Heart right ventricle (tissue), 16 donors: ENCODE measurements at regions not wholly inside any gene's neighbourhood (a gene's known extent, or its start where the extent isn't known, plus 50 kb on each side); places are given as distances from the start of the nearest gene placed in this dataset.

Experiments
- ATAC-seq, 8 donors: fragments of 200-7000 bp; cut with Tn5 transposase; one replicate each; pipeline ENCODE4 v1.9.1; 2020; ENCODE audit warnings: mild to moderate bottlenecking in 8 of 8, moderate library complexity in 8 of 8, moderate number of reproducible peaks in 1 of 8
- DNase-seq, 2 donors: peaks; one replicate each; pipeline ENCODE4 v3.0.0-alpha.2; 2020
- H3K27ac ChIP-seq, 10 donors: fragments of 200-600 bp; sonication (generic) in 2 of 10; one replicate each; pipeline versions ENCODE4 v1.5.0 to v1.8.0; 2020 to 2022; ENCODE audit warnings: mild to moderate bottlenecking in 3 of 10
- H3K27me3 ChIP-seq, 7 donors: fragments of 200-600 bp; one replicate each; pipeline ENCODE4 v1.8.0; 2021 to 2022; ENCODE audit warnings: mild to moderate bottlenecking in 2 of 7
- H3K36me3 ChIP-seq, 9 donors: fragments of 200-600 bp; sonication (generic) in 1 of 9; one replicate each; pipeline versions ENCODE4 v1.5.0 to v1.8.0; 2020 to 2022; ENCODE audit warnings: mild to moderate bottlenecking in 2 of 9
- H3K4me1 ChIP-seq, 9 donors: fragments of 200-600 bp; sonication (generic) in 1 of 9; one replicate each; pipeline versions ENCODE4 v1.5.0 to v1.8.0; 2020 to 2022; ENCODE audit warnings: mild to moderate bottlenecking in 4 of 9
- H3K4me3 ChIP-seq, 10 donors: fragments of 200-600 bp; sonication (generic) in 2 of 10; one replicate each; pipeline versions ENCODE4 v1.5.0 to v1.8.0; 2020 to 2022; ENCODE audit warnings: mild to moderate bottlenecking in 7 of 10, moderate library complexity in 2 of 10
- H3K9me3 ChIP-seq, 11 donors: fragments of 200-600 bp in 10 of 11; sonication (generic) in 2 of 11; one replicate each; pipeline versions ENCODE4 v1.5.0 to v1.8.0; 2013 to 2022; ENCODE audit warnings: mild to moderate bottlenecking in 2 of 11, control low read depth in 1 of 11, moderate library complexity in 1 of 11
- WGBS, 2 donors: extraction: QIAGEN DNeasy Blood & Tissue Kit; methylation state at CpG; one replicate each; pipeline ENCODE4 v1.1.7; 2013; ENCODE audit warnings: inconsistent platforms in 1 of 2; 5-methylcytosine and 5-hydroxymethylcytosine counted together
- intact Hi-C, 10 donors: fragments of 100-400 bp; cut with DNase I; formaldehyde crosslinking; loops; one replicate each; pipeline versions ENCODE4 v1.11.1 to v1.14.2; 2022
- TF ChIP-seq, protein P1 (sequence below), 9 donors: fragments of 200-600 bp; sonication (generic) in 2 of 9; IDR thresholded peaks; one replicate each; pipeline versions ENCODE4 v1.5.0 to v1.8.0; 2021 to 2022; ENCODE audit warnings: antibody characterized with exemption in 9 of 9, mild to moderate bottlenecking in 5 of 9, moderate library complexity in 1 of 9
- donor health status: Arrhythmogenic right ventricular cardiomyopathy.
- donor health status: ischemic (EF 13 %, LVEDD 7.1; RV severe dilation, severe dysfunction).
- donor health status: healthy with polysubstance abuse.
- donor health status: DM: no; HTN: yes; CAD: no.
- donor health status: DM: no; HTN: no; CAD: no.
- donor health status: ischemic (EF 25% LVEDD 6.9; RV normal size, moderate dysfunction).
- donor health status: ischemic (EF 25% LVEDD 5.7; RV mildly dilated, moderate dysfunction).
- donor health status: healthy.
- donor health status: DM: yes; HTN: yes; CAD: no.
- donor health status: Ischemic cardiomyopathy.
- donor health status: ischemic (EF 35%, LVEDD 5.7; RV mildly dilated, moderate dysfunction).
- donor health status: nonischemic (EF 11% LVEDD 7.7; RV severe dilation, severe dysfunction).
- donor health status: DM: yes; HTN: yes; CAD: no.
- donor health status: PGD.
- donor health status: ischemic (EF 29% LVEDD 5.4; RV normal size, mild dysfunction).
- donor health status: nonischemic (EF 23%, LVEDD 6.1; RV moderate dilation, normal function).

GRCh38 chr6:25175196-25175595 is 104.0 kb upstream of the CARMIL1 start:
- WGBS, 2 donors: 51 to 59% methylated on average over 6 of the region's 6 CpGs
- Histone ChIP-seq H3K36me3 (no peaks in the 10 kb centered on the region), H3K9me3 (no peaks in the 10 kb centered on the region), H3K27me3 (no peaks in the 10 kb centered on the region), H3K4me3 (no peak overlapping the region), H3K27ac (peak overlapping the region in 6 of 10 donors; percentile 13 to 74 (median 44)), H3K4me1 (peaks cover 0 to 85% (median 14%) of the 10 kb centered on the region in 9 donors)
- TF ChIP-seq, protein P1, sequence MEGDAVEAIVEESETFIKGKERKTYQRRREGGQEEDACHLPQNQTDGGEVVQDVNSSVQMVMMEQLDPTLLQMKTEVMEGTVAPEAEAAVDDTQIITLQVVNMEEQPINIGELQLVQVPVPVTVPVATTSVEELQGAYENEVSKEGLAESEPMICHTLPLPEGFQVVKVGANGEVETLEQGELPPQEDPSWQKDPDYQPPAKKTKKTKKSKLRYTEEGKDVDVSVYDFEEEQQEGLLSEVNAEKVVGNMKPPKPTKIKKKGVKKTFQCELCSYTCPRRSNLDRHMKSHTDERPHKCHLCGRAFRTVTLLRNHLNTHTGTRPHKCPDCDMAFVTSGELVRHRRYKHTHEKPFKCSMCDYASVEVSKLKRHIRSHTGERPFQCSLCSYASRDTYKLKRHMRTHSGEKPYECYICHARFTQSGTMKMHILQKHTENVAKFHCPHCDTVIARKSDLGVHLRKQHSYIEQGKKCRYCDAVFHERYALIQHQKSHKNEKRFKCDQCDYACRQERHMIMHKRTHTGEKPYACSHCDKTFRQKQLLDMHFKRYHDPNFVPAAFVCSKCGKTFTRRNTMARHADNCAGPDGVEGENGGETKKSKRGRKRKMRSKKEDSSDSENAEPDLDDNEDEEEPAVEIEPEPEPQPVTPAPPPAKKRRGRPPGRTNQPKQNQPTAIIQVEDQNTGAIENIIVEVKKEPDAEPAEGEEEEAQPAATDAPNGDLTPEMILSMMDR (IDR thresholded peaks at IDR 0.05): no peak
- intact Hi-C loops: loop anchor here in 4 of 10 donors (5.0 kb wide), 1 partner anchor 38 kb away; no protein-coding TSS in a partner anchor
- ATAC-seq: peak in 6 of 8 donors; percentile 26 to 62 (median 42)
- no peak for DNase-seq

DNA sequence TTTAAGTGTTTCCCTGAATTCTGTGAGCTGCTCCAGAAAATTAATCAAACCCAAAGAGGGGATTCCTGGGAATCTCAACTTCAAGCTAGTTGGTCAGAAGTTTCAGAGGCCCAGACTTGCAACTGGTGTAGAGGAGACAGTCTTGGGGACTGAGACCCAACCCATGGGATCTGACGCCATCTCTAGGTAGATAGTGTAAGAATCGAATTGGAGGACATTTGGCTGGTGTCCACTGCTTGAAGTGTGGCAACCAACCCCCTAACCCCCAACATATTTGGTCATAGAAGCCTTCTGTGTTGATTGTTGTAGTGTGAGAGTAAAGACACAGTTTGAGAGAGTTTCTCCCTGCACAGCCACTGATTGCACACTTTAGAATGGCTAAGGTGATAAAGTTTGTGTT is 103.5 kb upstream of the CARMIL1 start:
- no peaks in the 10 kb centered on the region for H3K27me3 ChIP-seq
- no peak for DNase-seq
- no peaks in the 10 kb centered on the region for H3K36me3 ChIP-seq
- peak overlapping the region in 6 of 10 donors; percentile 13 to 74 (median 44) for H3K27ac ChIP-seq
- H3K9me3 ChIP-seq: no peaks in the 10 kb centered on the region
- H3K4me1 ChIP-seq: peaks cover 0 to 85% (median 14%) of the 10 kb centered on the region in 9 donors
- WGBS, 2 donors: 81 to 87% methylated on average over 2 of the region's 2 CpGs
- intact Hi-C loops: loop anchor here in 4 of 10 donors (5.0 kb wide), 1 partner anchor 38 kb away; no protein-coding TSS in a partner anchor
- TF ChIP-seq, protein P1 (IDR thresholded peaks at IDR 0.05): no peak
- H3K4me3 ChIP-seq: no peak overlapping the region
- no peak for ATAC-seq

DNA sequence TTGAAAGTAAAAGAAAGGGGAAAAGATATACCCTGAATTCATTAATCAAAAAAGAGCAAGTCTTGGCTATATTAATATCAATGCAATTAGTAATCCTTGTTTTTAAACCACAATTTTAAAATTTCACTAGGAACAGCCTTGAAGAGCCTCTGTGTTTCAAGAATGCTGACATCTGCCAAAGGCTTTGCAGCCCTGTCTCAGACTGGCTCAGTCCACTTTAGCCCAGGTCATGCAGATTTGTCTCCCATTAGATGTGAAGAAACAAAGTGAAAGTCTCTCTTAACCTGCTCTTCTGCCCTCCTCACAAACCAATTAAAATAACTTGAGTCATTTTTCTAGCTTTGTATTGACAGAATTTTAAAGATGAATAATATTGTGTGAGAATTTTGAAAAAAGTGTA is 102.7 kb upstream of the CARMIL1 start:
- ATAC-seq: no peak

DNA sequence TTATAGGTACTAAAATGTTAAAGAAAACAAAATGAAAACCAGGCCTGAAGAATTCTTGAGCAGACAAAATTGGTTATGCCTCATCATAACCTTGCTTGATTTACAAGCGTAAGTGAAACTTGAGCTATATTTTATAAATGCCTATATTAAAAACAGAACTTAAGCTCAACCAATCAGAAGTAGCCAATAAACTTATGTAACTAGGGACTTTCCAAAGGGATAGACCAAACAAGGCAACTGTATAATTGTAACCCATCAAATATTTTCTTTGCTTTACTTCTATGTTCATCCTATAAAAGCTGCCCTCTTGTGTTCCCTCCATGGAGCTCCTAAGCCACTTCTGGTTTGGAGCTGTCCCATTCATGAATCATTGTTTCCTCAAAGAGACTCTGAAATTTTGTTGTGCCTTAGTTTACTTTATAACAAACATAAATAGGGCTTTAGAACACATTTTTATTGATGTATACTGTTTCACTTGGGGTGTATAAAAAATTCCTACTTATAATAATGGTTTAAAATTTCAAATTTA is 101.6 kb upstream of the CARMIL1 start:
- H3K9me3 ChIP-seq: no peaks in the 10 kb centered on the region
- no peak overlapping the region for H3K4me3 ChIP-seq
- H3K27me3 ChIP-seq: no peaks in the 10 kb centered on the region
- H3K36me3 ChIP-seq: no peaks in the 10 kb centered on the region
- intact Hi-C loops: loop anchor here in 4 of 10 donors (2.0 to 5.0 kb wide), 2 partner anchors 40 to 91 kb away; no protein-coding TSS in a partner anchor
- TF ChIP-seq, protein P1 (IDR thresholded peaks at IDR 0.05): no peak
- peak overlapping the region in 2 of 10 donors; percentile 80 to 81 for H3K27ac ChIP-seq
- ATAC-seq (no peak), DNase-seq (no peak)
- peaks cover 0 to 84% (median 14%) of the 10 kb centered on the region in 9 donors for H3K4me1 ChIP-seq
- 100% methylated on average over 1 of the region's 1 CpG for WGBS, 2 donors

More for the DNA sequence above, 102.7 kb upstream of the CARMIL1 start:
- H3K27me3 ChIP-seq: no peaks in the 10 kb centered on the region
- peaks cover 0 to 84% (median 14%) of the 10 kb centered on the region in 9 donors for H3K4me1 ChIP-seq
- no peaks in the 10 kb centered on the region for H3K9me3 ChIP-seq
- TF ChIP-seq, protein P1 (IDR thresholded peaks at IDR 0.05): no peak
- no peak for DNase-seq
- no peak overlapping the region for H3K4me3 ChIP-seq
- H3K36me3 ChIP-seq: no peaks in the 10 kb centered on the region
- intact Hi-C loops: loop anchor here in 4 of 10 donors (5.0 kb wide), 1 partner anchor 39 kb away; no protein-coding TSS in a partner anchor
- H3K27ac ChIP-seq: peak overlapping the region in 1 of 10 donors; percentile 73
